HAP-1 (cell line): ENCODE measurements at regions not wholly inside any gene's neighbourhood (a gene's known extent, or its start where the extent isn't known, plus 50 kb on each side); places are given as distances from the start of the nearest gene placed in this dataset.

Experiments
- DNase-seq, 2 experiments: peaks; one replicate each; pipeline ENCODE4 v3.0.0-alpha.2; 2016 to 2020; ENCODE audit warnings: low spot score in 2 of 2
- H3K27me3 ChIP-seq: fragments of 250-450 bp; sonication (Bioruptor Pico); 2 replicates; pipeline ENCODE4 v1.5.1; 2020; ENCODE audit warnings: low read depth, mild to moderate bottlenecking, moderate library complexity
- H3K36me3 ChIP-seq: fragments of 250-450 bp; sonication (Bioruptor Pico); replicated peaks from 2 replicates; pipeline ENCODE4 v1.5.1; 2020; ENCODE audit warnings: mild to moderate bottlenecking
- H3K4me1 ChIP-seq: fragments of 250-450 bp; sonication (Bioruptor Pico); 2 replicates; pipeline ENCODE4 v1.5.1; 2020; ENCODE audit warnings: mild to moderate bottlenecking
- H3K4me3 ChIP-seq: fragments of 250-450 bp; sonication (Bioruptor Pico); 2 replicates; pipeline ENCODE4 v1.5.1; 2020; ENCODE audit warnings: mild to moderate bottlenecking, moderate library complexity
- H3K9me3 ChIP-seq: fragments of 250-450 bp; sonication (Bioruptor Pico); 2 replicates; pipeline ENCODE4 v1.5.1; 2020; ENCODE audit warnings: mild to moderate bottlenecking, moderate library complexity
- in situ Hi-C: fragments of 300-500 bp; cut with MboI; formaldehyde crosslinking; loops from 3 replicates; pipeline ENCODE4 v1.14.3; 2020; ENCODE audit warnings: low sequenced_read_pairs, inconsistent platforms, mixed read lengths

- in situ Hi-C loops = no loop called here
- DNase-seq = no peak
- Histone ChIP-seq H3K36me3 (no peaks in the 10 kb centered on the region), H3K27me3 (peaks cover 2% of the 10 kb centered on the region; the same call in 1 of the 2 replicates), H3K4me1 (no peaks in the 10 kb centered on the region), H3K9me3 (no peaks in the 10 kb centered on the region), H3K4me3 (no peak overlapping the region)
These were observed 50.9 kb upstream of the DCBLD2 start for GRCh38 chr3:98952404-98952803.
